CD14-positive monocyte (primary cell): ENCODE measurements at regions not wholly inside any gene's neighbourhood (a gene's known extent, or its start where the extent isn't known, plus 50 kb on each side); places are given as distances from the start of the nearest gene placed in this dataset.

Source experiments
- DNase-seq, 3 donors: peaks; one replicate each; pipeline ENCODE4 v3.0.0-alpha.2; 2011 to 2022
- H2AFZ ChIP-seq: 2 replicates; pipeline ENCODE4 v1.6.0; 2012; ENCODE audit warnings: mild to moderate bottlenecking, low read depth, low read length, inconsistent platforms; ENCODE audit not compliant: insufficient read depth, poor library complexity, severe bottlenecking
- H3K27ac ChIP-seq, 2 donors: 1 replicate in 1 of 2; 2 replicates in 1 of 2; pipeline ENCODE4 v1.5.1; 2012 to 2013; ENCODE audit warnings: low read length in 2 of 2, control low read depth in 1 of 2, inconsistent platforms in 1 of 2, low read depth in 1 of 2, mild to moderate bottlenecking in 1 of 2
- H3K27me3 ChIP-seq, 2 donors: one replicate each; pipeline versions ENCODE4 v1.6.0 to v1.6.1; 2011 to 2013; ENCODE audit warnings: low read length in 2 of 2; ENCODE audit not compliant: control insufficient read depth in 2 of 2, insufficient read depth in 2 of 2
- H3K36me3 ChIP-seq, 2 donors: replicated peaks in 1 of 2; 1 replicate in 1 of 2; 2 replicates in 1 of 2; pipeline versions ENCODE4 v1.5.1 to v1.6.1; 2012 to 2013; ENCODE audit warnings: low read length in 2 of 2, control low read depth in 1 of 2, inconsistent platforms in 1 of 2, mild to moderate bottlenecking in 1 of 2; ENCODE audit not compliant: insufficient read depth in 2 of 2, control insufficient read depth in 1 of 2
- H3K4me1 ChIP-seq, 2 donors: 1 replicate in 1 of 2; 2 replicates in 1 of 2; pipeline versions ENCODE4 v1.5.1 to v1.6.1; 2012 to 2013; ENCODE audit warnings: low read length in 2 of 2, control low read depth in 1 of 2, inconsistent platforms in 1 of 2, mild to moderate bottlenecking in 1 of 2, moderate library complexity in 1 of 2; ENCODE audit not compliant: insufficient read depth in 2 of 2, control insufficient read depth in 1 of 2
- H3K4me2 ChIP-seq: replicated peaks from 2 replicates; pipeline ENCODE3; 2012; ENCODE audit warnings: low read length, moderate library complexity, mild to moderate bottlenecking; ENCODE audit not compliant: poor library complexity, severe bottlenecking; ENCODE audit errors: extremely low read depth
- H3K4me3 ChIP-seq, 3 experiments: fragments of 200-600 bp in 1 of 3; sonication (generic) in 1 of 3; replicated peaks in 1 of 3; 1 replicate in 2 of 3; 2 replicates in 1 of 3; pipeline ENCODE4 v1.5.1; 2011 to 2013; ENCODE audit warnings: low read length in 3 of 3, mild to moderate bottlenecking in 3 of 3, control low read depth in 2 of 3, low read depth in 2 of 3, inconsistent platforms in 1 of 3, moderate library complexity in 1 of 3
- H3K79me2 ChIP-seq: 2 replicates; pipeline ENCODE4 v1.6.0; 2012; ENCODE audit warnings: mild to moderate bottlenecking, control low read depth, inconsistent platforms, low read length, moderate library complexity; ENCODE audit not compliant: insufficient read depth
- H3K9ac ChIP-seq: 2 replicates; pipeline ENCODE4 v1.6.0; 2017; ENCODE audit warnings: low read length, mild to moderate bottlenecking; ENCODE audit not compliant: insufficient read depth, poor library complexity, severe bottlenecking
- H3K9me3 ChIP-seq, 2 donors: replicated peaks in 1 of 2; 1 replicate in 1 of 2; 2 replicates in 1 of 2; pipeline versions ENCODE4 v1.5.1 to v1.6.1; 2012 to 2013; ENCODE audit warnings: low read length in 2 of 2, control low read depth in 1 of 2; ENCODE audit not compliant: control insufficient read depth in 1 of 2, insufficient read depth in 1 of 2
- H4K20me1 ChIP-seq: 2 replicates; pipeline ENCODE4 v1.6.0; 2012; ENCODE audit warnings: mild to moderate bottlenecking, low read length, control low read depth, moderate library complexity; ENCODE audit not compliant: insufficient read depth
- H3K27ac Mint-ChIP-seq, 7 donors: one replicate each; pipeline ENCODE4 v1.8.0; 2020; ENCODE audit warnings: mild to moderate bottlenecking in 7 of 7, mixed read lengths in 7 of 7, moderate library complexity in 6 of 7, inconsistent platforms in 2 of 7
- H3K27me3 Mint-ChIP-seq, 3 donors: one replicate each; pipeline ENCODE4 v1.8.0; 2021 to 2022; ENCODE audit warnings: low read depth in 3 of 3, mild to moderate bottlenecking in 3 of 3, mixed read lengths in 3 of 3, moderate library complexity in 3 of 3, inconsistent platforms in 1 of 3
- H3K36me3 Mint-ChIP-seq, 2 donors: one replicate each; pipeline ENCODE4 v1.8.0; 2020; ENCODE audit warnings: mixed read lengths in 2 of 2, inconsistent platforms in 1 of 2, mild to moderate bottlenecking in 1 of 2
- H3K4me1 Mint-ChIP-seq: one replicate; pipeline ENCODE4 v1.8.0; 2020; ENCODE audit warnings: mild to moderate bottlenecking, mixed read lengths
- H3K4me3 Mint-ChIP-seq, 2 donors: one replicate each; pipeline ENCODE4 v1.8.0; 2020; ENCODE audit warnings: mild to moderate bottlenecking in 2 of 2, mixed read lengths in 2 of 2, moderate library complexity in 1 of 2
- H3K9me3 Mint-ChIP-seq, 7 donors: one replicate each; pipeline ENCODE4 v1.8.0; 2020 to 2022; ENCODE audit warnings: mixed read lengths in 7 of 7, mild to moderate bottlenecking in 6 of 7, moderate library complexity in 6 of 7, inconsistent platforms in 2 of 7
- WGBS: methylation state at CpG from one replicate; pipeline ENCODE4 v1.1.5; 2013; ENCODE audit warnings: missing lambda C conversion rate; ENCODE audit not compliant: insufficient coverage; 5-methylcytosine and 5-hydroxymethylcytosine counted together
- intact Hi-C, 2 donors: fragments of 100-400 bp; cut with micrococcal nuclease; formaldehyde crosslinking; loops; one replicate each; pipeline versions ENCODE4 v1.15.0 to v1.15.1; 2023
- TF ChIP-seq, protein P1 (sequence below): fragments of 200-600 bp; IDR thresholded peaks from one replicate; pipeline ENCODE4 v1.8.0; 2022; ENCODE audit warnings: antibody characterized with exemption, mild to moderate bottlenecking

DNA sequence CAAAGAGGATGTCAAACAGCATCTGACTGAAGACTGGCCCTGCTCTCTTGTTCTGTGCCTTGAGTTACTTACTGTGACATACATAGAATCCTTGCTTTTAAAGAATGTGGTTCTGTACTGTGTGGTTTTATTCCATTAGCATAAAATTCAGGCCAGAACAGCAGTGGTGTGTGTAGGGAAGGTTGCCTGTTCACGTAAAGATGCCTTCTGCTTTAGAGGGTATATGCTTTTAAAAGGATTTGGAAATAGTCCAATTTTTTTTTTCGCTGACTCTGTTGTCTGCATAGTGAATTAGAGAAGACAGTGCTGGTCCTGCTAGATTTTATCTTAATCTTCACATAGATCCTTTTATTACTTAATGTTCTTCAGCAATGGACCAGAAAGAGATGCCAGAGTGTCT, 470.8 kb upstream of the SEMA3A start:
- Histone ChIP-seq H4K20me1 (no peaks in the 10 kb centered on the region), H3K4me2 (no peak overlapping the region), H3K9ac (no peak overlapping the region), H3K27ac (no peak overlapping the region), H3K4me3 (no peak overlapping the region), H3K27me3 (no peaks in the 10 kb centered on the region), H3K36me3 (no peaks in the 10 kb centered on the region), H3K79me2 (no peaks in the 10 kb centered on the region), H3K9me3 (no peaks in the 10 kb centered on the region), H2AFZ (no peak overlapping the region), H3K4me1 (no peaks in the 10 kb centered on the region)
- 83% methylated on average over 1 of the region's 2 CpGs for WGBS
- H3K4me3 Mint-ChIP-seq: no peak overlapping the region
- TF ChIP-seq, protein P1, sequence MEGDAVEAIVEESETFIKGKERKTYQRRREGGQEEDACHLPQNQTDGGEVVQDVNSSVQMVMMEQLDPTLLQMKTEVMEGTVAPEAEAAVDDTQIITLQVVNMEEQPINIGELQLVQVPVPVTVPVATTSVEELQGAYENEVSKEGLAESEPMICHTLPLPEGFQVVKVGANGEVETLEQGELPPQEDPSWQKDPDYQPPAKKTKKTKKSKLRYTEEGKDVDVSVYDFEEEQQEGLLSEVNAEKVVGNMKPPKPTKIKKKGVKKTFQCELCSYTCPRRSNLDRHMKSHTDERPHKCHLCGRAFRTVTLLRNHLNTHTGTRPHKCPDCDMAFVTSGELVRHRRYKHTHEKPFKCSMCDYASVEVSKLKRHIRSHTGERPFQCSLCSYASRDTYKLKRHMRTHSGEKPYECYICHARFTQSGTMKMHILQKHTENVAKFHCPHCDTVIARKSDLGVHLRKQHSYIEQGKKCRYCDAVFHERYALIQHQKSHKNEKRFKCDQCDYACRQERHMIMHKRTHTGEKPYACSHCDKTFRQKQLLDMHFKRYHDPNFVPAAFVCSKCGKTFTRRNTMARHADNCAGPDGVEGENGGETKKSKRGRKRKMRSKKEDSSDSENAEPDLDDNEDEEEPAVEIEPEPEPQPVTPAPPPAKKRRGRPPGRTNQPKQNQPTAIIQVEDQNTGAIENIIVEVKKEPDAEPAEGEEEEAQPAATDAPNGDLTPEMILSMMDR: no peak
- H3K27me3 Mint-ChIP-seq: peaks cover 0 to 1% (median 0%) of the 10 kb centered on the region in 3 donors
- H3K36me3 Mint-ChIP-seq: no peaks in the 10 kb centered on the region
- H3K4me1 Mint-ChIP-seq: no peaks in the 10 kb centered on the region
- H3K27ac Mint-ChIP-seq: no peak overlapping the region
- DNase-seq: no peak
- H3K9me3 Mint-ChIP-seq: no peaks in the 10 kb centered on the region
- intact Hi-C loops: no loop called here

DNA sequence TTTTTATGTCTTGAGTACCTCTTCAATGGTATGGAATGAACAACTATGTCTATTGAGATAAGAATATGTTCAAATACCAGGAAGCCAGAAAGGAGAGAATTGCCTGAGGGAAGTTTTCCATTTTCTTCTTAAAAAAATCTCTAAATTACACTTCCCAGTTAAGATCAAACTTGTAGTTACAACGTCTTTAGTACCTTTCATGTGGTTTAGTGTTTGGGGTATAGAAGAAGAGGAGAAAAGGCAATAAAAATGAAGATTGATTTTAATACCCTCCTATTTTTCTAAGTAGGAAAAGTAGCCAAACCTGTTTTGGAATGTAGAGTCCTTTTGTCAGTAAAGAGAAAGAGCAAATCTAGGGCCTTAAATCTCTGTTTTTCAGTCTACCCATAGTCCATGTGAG, 470.0 kb upstream of the SEMA3A start:
- Histone ChIP-seq H3K4me2 (no peak overlapping the region), H3K4me1 (no peaks in the 10 kb centered on the region), H3K9ac (no peak overlapping the region), H3K27ac (no peak overlapping the region), H3K36me3 (no peaks in the 10 kb centered on the region), H2AFZ (no peak overlapping the region), H4K20me1 (no peaks in the 10 kb centered on the region), H3K9me3 (no peaks in the 10 kb centered on the region), H3K27me3 (no peaks in the 10 kb centered on the region), H3K79me2 (no peaks in the 10 kb centered on the region), H3K4me3 (no peak overlapping the region)
- Mint-ChIP-seq H3K4me3 (no peak overlapping the region), H3K4me1 (no peaks in the 10 kb centered on the region), H3K27ac (no peak overlapping the region), H3K27me3 (peaks cover 0 to 1% (median 0%) of the 10 kb centered on the region in 3 donors), H3K9me3 (no peaks in the 10 kb centered on the region), H3K36me3 (no peaks in the 10 kb centered on the region)
- TF ChIP-seq, protein P1: no peak
- intact Hi-C loops: no loop called here
- DNase-seq: no peak
- no CpG with 5 or more reads among the region's 1 CpG for WGBS
